NCI-H345 treated with DMSO at 0.1 percent for 48 hours (cell line): ENCODE measurements at regions not wholly inside any gene's neighbourhood (a gene's known extent, or its start where the extent isn't known, plus 50 kb on each side); places are given as distances from the start of the nearest gene placed in this dataset.

ENCODE experiments used
- DNase-seq: peaks from one replicate; lab custom pipeline; 2025; ENCODE audit not compliant: unreplicated experiment; lab: John Stamatoyannopoulos, UW

DNA sequence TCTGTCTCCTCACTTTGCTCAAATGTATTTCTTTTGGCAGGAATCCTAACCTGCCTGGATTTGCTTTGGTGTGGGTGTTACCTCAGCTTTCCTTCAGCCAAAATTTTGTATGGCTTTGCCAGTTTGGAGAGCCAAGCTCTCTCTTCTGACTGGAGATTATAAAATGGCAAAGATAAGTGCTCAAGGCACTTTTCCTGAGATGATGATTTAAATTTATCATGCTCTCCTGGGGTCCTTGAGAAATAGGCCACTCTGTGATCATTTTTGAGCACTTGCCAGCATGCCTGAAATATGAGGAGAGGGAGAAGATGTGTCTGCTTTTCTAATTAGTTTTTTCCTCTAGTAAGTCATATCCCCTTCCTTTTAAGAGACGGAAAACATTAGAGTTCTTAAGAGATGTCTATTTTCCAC is 683.0 kb downstream of the SLC4A3 start:
- DNase-seq = no peak

DNA sequence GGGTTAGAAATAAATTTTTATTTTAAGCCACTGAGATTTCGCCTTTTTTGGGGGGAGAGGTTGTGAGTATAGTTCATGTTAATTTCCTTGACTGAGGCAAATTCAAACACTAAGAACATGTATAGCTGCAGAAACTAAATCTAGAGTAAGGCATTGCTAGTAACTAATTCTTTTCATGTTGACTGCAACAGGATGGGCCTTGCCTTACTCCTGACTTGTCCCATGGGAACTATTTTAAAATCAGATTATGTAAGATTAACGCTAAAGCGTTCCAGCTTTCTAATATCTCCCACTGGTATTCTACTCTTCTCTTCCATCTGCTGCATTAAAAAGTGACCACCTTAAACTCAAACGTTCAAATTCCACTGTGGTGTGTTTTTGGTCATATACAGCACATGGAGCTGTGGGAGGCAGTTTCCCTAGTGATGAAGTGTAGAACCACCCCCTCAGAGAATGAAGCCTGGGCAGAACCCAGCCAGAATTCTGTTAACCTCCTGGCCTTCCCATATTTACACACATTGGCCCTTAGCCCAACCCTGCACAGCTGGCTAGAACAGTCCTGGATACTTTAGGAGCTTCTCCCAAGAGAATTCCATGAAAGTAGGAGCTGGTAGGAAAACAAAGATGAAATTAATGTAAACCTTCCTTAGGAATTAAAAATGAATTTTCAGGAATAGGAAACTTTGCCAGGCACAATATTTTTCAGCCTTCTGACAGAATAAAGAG is 687.8 kb downstream of the SLC4A3 start:
- DNase-seq = no peak

DNA sequence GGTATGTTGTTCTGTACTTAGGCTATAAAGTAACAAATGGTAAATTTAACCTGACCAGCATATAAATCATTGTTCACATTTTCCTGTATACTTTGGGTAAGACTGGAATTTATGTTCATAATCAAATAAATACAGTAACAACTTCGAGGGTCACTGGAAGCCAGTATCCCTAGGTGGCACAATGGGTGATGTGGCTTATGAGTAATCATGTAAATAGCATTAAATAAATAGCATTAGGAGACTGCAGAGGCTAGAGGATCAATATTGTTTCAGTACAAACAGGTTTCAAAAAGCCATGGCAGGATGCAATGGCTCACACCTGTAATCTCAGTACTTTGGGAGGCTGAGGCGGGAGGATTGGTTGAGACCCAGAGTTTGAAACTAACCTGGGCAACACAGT is 690.6 kb downstream of the SLC4A3 start:
- no peak for DNase-seq

DNA sequence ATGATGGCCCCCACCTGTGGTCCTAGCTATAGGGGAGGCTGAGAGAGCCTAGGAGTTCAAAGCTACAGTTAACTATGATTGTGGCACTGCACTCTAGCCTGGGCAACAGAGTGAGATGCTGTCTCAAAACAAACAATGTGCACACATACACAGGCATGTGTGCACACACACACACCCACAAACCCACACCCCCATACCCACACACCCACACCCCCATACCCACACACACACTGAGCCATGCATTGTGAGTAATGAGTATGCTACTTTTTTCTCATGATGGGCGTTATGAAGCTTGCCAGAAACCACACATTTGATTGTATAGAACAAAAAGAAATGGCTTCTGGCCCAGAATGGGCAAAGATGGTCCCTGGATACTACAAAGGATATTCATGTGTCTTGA is 691.1 kb downstream of the SLC4A3 start:
- DNase-seq = no peak

DNA sequence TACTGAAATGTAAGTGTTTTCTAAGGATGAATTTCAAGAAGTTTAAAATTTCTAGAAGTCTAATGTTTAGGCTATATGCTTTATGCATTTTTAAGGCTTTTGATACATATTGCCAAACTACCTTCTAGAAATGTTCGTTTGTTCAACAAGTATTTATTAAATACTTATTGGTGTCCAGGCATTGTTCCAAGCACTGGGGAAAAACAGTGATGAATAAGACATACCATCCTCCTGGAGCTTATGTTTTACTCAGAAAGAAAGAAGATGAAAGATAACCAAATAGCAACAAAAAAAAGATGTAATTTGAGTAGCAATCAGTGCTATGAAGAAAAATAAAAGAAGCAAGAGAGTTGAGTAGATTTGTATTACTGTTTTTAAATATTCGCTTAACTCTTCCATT is 692.9 kb downstream of the SLC4A3 start:
- no peak for DNase-seq

DNA sequence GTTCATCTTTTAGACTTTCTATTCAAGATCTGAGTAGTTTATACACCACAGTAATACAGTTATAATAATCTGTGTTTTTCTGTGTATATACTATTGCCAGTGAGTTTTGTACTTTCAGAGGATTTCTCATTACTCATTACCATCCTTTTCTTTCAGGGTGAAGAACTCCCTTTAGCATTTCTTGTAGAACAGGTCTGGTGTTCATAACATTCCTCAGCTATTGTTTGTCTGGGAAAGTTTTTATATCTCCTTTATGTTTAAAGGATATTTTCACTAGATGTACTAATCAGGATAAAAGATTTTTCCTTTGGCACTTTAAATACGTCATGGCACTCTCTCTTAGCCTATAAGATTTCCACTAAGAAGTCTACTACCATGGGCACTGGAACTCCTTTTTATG is 705.5 kb downstream of the SLC4A3 start:
- DNase-seq = no peak

DNA sequence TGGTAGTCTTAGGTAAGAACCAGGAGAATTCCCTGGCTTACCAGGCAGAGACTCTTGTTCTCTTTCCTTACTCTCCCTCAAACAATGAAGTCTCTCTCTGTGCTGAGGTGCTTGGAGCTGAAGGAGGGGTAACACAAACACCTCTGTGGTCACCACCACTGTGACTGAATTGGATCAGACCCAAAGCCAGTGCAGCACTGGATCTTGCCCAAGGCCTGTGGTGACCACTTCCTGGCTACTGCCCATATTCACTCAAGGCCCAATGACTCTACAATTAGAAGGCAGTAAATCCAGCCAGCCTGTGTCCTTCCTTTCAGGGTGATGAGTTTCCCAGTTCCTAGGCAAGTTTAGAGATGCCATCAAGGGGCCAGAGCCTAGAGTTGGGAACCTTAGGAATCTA is 706.8 kb downstream of the SLC4A3 start:
- no peak for DNase-seq

DNA sequence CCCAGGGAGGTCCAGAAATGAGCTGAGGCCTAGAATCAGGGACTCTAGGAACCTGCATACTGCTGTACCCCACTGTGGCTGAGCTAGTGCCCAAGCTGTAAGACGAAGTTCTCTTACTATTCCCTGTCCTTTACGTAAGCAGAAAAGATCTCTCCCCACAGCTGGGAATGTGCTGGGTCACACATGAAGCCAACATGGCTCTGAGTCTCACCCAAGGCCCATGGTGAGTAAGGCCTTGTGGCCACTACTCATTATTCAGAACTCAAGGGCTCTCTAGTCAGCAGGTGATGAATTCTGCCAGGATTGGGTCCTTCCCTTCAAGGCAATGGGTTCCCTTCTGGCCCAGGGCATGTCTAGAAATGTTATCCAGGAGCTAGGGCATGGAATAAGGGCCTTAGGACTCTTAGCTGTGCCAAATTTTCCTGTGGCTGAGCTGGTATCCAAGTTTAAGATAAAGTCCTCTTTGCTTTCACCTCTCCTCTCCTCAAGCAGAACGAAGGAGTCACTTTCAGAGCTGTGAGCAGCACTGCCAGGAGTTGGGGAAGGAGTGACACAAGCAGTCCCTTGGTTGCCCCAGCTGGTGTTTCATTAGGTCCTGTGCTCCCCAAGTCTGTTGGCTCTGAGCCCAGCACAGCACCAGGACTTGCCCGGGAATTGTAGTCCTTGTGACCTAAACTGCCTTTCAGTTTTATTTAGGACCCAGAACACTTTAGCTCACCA is 707.6 kb downstream of the SLC4A3 start:
- no peak for DNase-seq

DNA sequence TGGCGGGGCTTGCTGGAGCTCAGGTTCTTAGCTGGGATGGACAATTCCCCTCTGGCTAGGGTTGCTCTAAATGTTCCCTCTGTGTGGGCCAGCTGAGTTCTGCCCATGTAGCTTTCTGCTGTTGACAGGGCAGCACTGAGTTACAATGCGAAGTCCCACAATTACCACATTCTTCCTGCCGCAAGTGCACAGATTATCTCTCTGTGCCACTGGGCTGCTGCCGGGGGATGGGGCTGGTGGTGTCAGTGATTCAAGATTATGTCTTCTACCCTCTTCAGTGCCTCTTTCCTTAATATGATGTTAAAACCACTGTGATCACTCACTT is 708.1 kb downstream of the SLC4A3 start:
- no peak for DNase-seq

DNA sequence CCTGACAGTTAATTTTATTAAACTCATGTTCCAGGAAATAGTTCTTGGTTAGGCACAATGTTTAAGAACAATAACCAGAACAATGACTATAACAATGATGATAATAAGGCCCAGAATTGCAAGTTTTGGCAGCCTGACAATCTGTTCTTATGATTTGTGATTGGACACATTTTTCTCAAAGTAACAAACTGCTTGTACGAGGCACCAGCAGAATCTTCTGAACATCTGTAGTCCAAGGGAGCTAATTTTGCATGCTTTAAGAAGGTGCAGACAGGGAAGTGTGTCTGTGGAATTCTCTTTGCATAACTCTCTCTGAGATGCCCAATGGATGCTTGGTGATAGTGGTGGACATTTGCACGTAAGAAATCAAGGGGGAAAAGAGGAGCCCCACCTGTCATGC is 709.3 kb downstream of the SLC4A3 start:
- DNase-seq = no peak

DNA sequence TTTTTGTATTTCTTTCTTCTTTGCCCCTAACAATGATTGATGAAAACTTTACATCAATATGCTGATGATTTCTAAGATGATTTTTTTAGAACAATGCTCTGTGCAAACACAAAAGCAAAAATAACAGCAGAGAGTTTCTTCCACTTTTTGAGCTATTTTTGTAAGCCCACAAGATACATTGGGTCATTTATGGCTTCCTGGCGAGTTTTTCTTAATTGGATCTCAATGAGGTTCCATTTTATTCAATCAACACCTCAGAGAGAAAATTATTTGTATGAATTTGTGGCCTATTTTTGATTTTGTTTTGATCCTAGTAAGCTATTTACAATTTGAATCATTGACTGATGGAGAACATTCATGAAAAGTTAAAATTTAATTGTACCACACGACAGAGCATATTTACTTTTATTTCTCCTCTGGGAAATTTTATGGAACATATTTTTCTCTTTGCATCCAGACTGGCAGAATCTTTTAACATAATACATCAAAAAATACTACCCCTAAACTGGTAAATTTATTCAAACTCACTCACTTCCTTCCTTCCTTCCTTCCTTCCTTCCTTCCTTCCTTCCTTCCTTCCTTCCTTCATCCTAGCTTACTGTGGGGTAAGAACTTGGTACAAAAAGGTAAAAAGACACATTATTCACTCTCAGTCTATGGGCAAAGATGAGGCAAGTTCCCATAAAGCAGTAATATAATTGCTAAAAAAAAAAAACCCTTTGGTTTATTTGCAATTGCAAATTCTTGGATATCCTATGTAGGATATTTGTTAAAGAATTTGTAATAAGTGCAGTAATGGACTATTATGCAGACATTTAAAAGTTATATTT is 710.4 kb downstream of the SLC4A3 start:
- DNase-seq = no peak

DNA sequence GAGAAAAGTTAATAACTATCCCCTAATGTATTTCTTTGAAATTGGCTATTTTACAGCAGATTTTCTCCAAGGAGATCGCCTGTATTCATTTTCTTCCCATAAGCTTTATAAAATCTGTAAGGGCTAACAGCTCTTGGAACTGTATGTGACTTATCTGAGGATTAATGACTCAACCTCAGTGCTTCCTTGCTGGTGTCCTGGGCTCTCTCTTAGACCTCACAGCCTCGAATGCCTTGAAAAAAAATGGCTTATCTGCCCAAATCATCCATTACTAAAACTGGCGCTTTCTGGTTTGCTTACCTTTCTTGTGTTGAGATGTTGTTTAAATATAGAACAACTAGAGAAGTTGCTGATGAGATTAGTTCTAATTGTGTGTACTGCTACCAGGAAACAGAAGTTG is 713.6 kb downstream of the SLC4A3 start:
- DNase-seq = no peak

DNA sequence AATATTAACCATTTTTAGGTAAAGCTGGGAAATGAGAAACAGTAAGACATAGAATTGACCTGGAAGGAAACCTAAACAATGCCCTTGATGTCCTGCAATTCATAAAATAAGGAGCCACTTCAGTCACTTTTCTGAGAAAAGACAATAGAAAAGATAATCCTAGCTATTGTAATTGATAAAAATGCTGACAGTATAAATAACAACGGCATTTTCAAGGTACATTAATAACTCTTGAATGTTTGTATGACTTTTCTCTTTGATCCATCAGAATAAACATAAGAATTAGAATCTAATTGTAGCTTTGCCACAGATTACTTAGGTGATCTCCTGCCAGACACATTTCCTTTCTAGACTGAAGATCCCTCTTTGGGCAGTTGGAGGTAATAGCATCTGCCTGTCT is 719.5 kb downstream of the SLC4A3 start:
- no peak for DNase-seq

DNA sequence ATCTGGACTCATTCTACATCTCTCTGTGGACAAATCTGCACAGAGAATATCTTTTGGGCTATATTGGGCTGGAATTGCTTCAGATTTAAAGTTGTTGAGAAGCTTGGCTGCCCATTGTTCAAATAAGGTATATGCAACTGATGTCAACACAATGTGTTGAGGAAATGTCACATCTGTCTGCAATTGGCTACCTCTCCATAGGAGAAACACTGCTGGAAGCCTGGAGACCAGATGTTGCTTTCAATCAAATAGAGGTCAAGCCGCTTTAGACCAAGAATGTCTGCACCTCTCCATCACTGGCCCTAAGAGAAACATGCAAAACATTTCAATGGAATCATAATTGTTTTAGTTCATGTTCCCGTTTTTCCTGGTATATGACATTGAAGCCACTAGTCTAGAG is 720.2 kb downstream of the SLC4A3 start:
- no peak for DNase-seq

DNA sequence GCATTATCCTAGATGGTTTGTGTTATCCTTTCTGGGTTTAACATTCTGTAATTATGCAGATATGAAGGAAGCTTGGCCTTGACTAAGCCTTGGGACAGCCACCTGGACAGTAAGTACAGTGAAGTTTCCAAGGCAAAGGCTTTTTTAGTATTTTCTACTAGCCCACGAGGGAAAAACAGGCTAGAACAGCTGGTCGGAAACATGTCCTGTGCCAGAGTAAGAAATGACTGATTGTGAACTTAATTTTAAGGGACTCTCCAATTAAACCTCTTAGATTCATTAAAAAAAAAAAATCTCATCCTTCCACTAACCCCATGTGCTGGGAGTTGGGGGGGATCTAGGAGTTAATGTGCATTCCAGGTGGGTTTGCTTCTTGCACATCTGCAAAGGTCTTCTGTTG is 720.8 kb downstream of the SLC4A3 start:
- DNase-seq = no peak

DNA sequence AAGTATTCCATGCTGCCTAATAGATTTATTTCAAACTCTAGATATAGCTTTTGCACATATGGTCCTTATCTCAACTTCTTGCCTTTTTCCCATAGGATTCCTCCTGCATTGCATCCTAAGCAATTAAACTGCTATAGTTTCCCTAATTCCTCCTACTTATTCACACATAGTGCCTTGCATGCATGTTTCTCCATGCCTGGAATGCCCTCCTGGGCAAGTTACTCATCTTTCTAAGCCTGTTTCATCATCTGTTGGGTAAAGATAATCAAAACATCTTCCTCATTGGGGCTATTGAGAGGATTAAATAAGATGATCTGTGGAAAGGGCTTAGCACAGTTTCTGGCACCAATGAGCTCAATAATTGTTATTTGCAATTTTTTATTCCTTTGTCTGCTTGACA is 726.5 kb downstream of the SLC4A3 start:
- no peak for DNase-seq

DNA sequence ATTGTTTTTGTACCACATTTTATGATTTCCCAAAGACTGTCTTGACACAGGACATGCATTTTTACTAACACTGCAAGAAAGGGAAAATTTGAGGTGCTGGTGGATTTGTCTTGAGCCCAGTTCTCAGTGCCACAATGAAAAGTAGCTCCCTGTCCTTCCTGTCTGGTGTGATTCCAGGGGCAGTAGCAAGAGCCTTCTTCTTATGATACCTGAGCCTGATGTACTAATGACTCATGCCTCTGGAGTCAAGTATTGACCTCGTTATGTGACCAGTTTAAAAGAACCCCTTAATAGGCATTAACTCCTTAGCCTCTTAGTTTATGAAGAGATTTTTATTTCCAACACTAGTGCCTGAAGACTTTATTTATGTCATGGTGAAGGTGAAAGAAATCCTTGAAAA is 728.6 kb downstream of the SLC4A3 start:
- no peak for DNase-seq

DNA sequence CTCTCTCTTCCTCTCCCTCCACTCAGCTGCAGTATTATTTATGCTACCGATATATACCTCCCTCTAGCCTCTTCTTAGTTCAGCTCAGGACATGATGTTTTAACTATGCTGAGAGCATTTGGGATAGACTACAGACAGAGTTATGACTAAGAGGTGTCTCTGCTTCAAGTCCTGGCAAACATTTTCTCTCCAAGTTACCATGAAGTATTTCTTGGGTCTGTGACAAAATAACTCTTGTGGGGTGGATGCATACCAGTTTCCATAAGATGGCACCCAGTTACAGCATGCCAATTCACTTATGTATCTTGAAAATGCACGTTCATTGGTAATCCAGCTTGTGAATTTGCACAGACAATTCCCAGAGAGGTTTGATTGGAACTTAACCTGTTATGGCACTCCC is 737.6 kb downstream of the SLC4A3 start:
- DNase-seq = no peak

DNA sequence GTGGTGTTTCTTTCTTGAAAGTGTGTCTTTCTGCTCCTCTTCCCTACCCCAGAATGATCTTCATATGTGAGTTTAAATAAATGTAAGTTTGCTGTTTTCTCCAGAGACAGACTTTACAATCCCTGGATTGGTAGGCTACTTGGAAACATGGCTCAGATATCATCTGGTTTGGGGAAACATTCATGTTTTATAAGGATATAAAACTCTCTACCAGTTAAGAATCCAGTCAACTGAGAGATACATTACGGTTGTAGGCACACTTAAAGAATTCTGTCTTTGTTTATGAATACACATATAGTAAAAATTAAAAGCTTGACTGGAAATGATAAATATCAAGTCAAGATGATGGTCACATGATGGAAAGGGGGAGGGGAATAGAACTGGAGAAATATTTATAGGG is 739.3 kb downstream of the SLC4A3 start:
- no peak for DNase-seq

DNA sequence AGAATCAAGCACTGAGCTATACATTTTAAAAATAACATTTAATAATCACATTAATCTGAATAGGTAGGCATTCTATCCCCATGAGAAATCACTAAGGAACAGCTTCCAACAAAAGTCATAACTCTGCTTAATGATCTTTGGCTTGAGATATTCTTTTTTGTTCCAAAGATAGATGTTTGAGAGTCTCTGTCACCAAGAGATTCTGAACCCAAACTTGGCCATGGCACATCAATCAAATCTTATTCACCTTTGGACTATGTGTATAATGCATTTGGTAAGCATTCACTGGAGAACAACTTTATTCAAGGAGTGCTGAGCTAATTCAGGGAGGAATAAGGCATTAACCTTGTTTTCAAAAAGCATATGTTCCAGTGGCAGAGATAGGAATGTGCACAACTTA is 743.3 kb downstream of the SLC4A3 start:
- no peak for DNase-seq

DNA sequence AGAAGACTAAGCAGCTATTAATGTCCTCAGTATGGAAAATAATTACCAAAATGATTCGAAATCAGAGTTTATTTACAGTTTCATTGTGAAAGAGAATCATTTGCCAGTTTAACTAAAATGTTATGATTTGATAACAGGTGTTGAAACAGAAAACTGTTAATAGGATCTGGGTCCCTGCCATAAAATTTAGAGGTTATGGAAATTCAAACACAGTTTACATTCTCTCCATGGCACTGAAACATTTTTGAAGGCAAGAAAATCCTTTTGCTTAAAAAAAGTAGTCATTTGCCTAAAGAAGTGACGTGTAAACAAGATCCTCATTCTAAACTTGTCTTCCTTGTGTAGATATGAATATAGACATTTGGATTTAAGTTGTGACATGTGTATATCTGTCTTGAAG is 743.8 kb downstream of the SLC4A3 start:
- DNase-seq = no peak

DNA sequence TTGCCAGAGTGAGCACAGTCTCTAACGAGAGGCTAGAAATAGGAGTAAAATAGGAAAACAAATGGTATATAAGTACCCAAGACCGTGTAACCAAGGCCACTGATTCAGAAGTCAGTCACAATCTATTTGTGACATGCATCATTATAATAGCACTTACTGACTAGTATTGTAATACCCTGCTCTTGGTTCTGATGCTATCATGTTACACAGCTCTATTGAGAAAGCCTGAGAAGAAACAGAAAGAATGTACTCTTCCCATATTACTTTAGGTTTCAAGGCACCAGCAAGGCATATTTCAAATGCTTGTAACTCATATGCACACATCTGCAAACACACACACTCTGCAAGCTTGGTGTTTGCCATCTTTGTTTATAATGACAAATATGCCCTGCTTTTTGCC is 746.4 kb downstream of the SLC4A3 start:
- DNase-seq = no peak
